ENCODE measurements at regions not wholly inside any gene's neighbourhood (a gene's known extent, or its start where the extent isn't known, plus 50 kb on each side); places are given as distances from the start of the nearest gene placed in this dataset.

GRCh38 chr14:37695866-37696265, 100.4 kb downstream of the TTC6 start (continued):
- TF ChIP-seq PBX2 (CRISPR knock-in tag; IDR thresholded peaks at IDR 0.05), result no peak
- no peak for TF ChIP-seq ZNF143 (CRISPR knock-in tag; IDR thresholded peaks at IDR 0.05)
- no peak for TF ChIP-seq SMYD3 (CRISPR knock-in tag; IDR thresholded peaks at IDR 0.05)

GRCh38 chr14:37697489-37698121, 102.2 kb downstream of the TTC6 start:
- H3K4me2 ChIP-seq (ENCODE audit: low read depth, low read length), result peak overlapping the region; percentile 23; the same call in 1 of the 2 replicates
- no peak overlapping the region for H3K9ac ChIP-seq (ENCODE audit: insufficient read depth, low read depth, low read length)
- no peaks in the 10 kb centered on the region for H3K27me3 ChIP-seq (ENCODE audit: control insufficient read depth in 1 of 2, insufficient read depth in 2 of 2, low read length in 2 of 2)
- peaks cover 0 to 10% of the 10 kb centered on the region in 2 experiments; a peak in 3 of 5 replicates for H3K36me3 ChIP-seq (replicated peaks in 1 of 2; ENCODE audit: control insufficient read depth in 1 of 2, insufficient read depth in 2 of 2, low read length in 2 of 2)
- H3K9me3 ChIP-seq (ENCODE audit: low read length), result peaks cover 11% of the 10 kb centered on the region
- FAIRE-seq (no peak), ATAC-seq (peak; percentile 85), DNase-seq (ENCODE audit: low spot score) (peak; percentile 96)
- H3K79me2 ChIP-seq (ENCODE audit: insufficient read depth, low read length), result no peaks in the 10 kb centered on the region
- peaks cover 34% of the 10 kb centered on the region for H3K4me1 ChIP-seq (ENCODE audit: insufficient read depth, low read length)
- no peaks in the 10 kb centered on the region for H4K20me1 ChIP-seq (ENCODE audit: insufficient read depth, low read length)
- intact Hi-C loops (cut with micrococcal nuclease; ENCODE audit: unreplicated experiment), result loop anchor here (2.0 to 5.0 kb wide), 2 partner anchors 90 to 103 kb away; partner anchors contain the start of genes FOXA1 and TTC6
- ChIA-PET CTCF (ENCODE audit: low intra/inter-chr PET ratio, low total read pairs) (no interaction called here), POLR2A (interaction anchor here (0.9 to 1.7 kb wide), 10 partner anchors 10 to 1473 kb away, joined by 3 to 17 read pairs (median 4); partner anchors contain the start of gene TRAPPC6B)
- in situ Hi-C loops (cut with HindIII; ENCODE audit: extremely low pct_ligation_motif_present, low pct_unique_long_range_greater_than_20kb), result no loop called here
- H2AFZ ChIP-seq (ENCODE audit: low read length), result no peak overlapping the region
- no TSS peak for BruUV-seq (replicated peaks)
- H3K27ac ChIP-seq (ENCODE audit: extremely low read length, insufficient read depth, low read length), result peak overlapping the region; percentile 46
- no peak overlapping the region; a peak in 1 of 6 replicates for H3K4me3 ChIP-seq (replicated peaks in 1 of 3; ENCODE audit: insufficient read depth in 1 of 3, low read depth in 2 of 3, low read length in 3 of 3)
- TF ChIP-seq FOXA1 (IDR thresholded peaks at IDR 0.05) (0 out of 2 replicates have a peak, but pooled peaks have one; percentile 35), FOXA1 (CRISPR knock-in tag; IDR thresholded peaks at IDR 0.05) (peak; percentile 68), ZNF484 (CRISPR knock-in tag; IDR thresholded peaks at IDR 0.05; ENCODE audit: borderline replicate concordance, low read depth) (no peak), THAP11 (CRISPR knock-in tag; IDR thresholded peaks at IDR 0.05) (peak; percentile 37; the same call in 1 of the 2 replicates), MLXIP (CRISPR knock-in tag; IDR thresholded peaks at IDR 0.05; ENCODE audit: borderline replicate concordance) (no peak), SOX13 (IDR thresholded peaks at IDR 0.05) (no peak), SOX13 (CRISPR knock-in tag; conservative IDR thresholded peaks at IDR 0.05 in 1 of 2, IDR thresholded peaks at IDR 0.05 in 1 of 2) (peak in 1 of 2 experiments; percentile 73; a peak in 1 of 4 replicates), HES4 (CRISPR knock-in tag; IDR thresholded peaks at IDR 0.05; ENCODE audit: borderline replicate concordance) (no peak), ZNF839 (CRISPR knock-in tag; IDR thresholded peaks at IDR 0.05; ENCODE audit: borderline replicate concordance) (no peak), GATAD1 (CRISPR knock-in tag; IDR thresholded peaks at IDR 0.05) (peak; percentile 21; the same call in 1 of the 2 replicates), ZSCAN12 (CRISPR knock-in tag; IDR thresholded peaks at IDR 0.05) (no peak), FOSL1 (CRISPR knock-in tag; IDR thresholded peaks at IDR 0.05; ENCODE audit: borderline replicate concordance) (peak; percentile 81; the same call in 1 of the 2 replicates), RCOR2 (CRISPR knock-in tag; IDR thresholded peaks at IDR 0.05) (peak; percentile 56; the same call in 1 of the 2 replicates)
